ENCODE measurements at regions not wholly inside any gene's neighbourhood (a gene's known extent, or its start where the extent isn't known, plus 50 kb on each side); places are given as distances from the start of the nearest gene placed in this dataset.

DNA sequence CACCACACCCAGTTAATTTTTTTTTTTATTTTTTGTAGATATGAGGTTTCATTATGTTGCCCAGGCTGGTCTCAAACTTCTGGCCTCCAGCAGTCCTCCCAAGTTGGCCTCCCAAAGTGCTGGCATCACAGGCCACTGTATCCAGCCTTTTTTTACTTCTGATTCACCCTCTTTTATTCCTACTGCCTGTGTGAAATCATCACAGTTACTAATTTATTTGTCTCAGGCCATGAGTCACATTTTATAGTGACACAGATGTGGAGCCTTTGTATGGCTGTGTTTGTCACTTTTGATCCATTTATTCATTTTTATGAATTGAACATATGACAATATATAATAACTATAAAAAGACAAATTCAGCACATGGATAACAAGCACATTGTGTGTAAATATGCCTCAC lies 67.1 kb upstream of the SNX2 start:
- TF ChIP-seq, protein P1, sequence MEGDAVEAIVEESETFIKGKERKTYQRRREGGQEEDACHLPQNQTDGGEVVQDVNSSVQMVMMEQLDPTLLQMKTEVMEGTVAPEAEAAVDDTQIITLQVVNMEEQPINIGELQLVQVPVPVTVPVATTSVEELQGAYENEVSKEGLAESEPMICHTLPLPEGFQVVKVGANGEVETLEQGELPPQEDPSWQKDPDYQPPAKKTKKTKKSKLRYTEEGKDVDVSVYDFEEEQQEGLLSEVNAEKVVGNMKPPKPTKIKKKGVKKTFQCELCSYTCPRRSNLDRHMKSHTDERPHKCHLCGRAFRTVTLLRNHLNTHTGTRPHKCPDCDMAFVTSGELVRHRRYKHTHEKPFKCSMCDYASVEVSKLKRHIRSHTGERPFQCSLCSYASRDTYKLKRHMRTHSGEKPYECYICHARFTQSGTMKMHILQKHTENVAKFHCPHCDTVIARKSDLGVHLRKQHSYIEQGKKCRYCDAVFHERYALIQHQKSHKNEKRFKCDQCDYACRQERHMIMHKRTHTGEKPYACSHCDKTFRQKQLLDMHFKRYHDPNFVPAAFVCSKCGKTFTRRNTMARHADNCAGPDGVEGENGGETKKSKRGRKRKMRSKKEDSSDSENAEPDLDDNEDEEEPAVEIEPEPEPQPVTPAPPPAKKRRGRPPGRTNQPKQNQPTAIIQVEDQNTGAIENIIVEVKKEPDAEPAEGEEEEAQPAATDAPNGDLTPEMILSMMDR (IDR thresholded peaks at IDR 0.05): no peak
- TF ChIP-seq POLR2A (IDR thresholded peaks at IDR 0.05): no peak
